ACHN (cell line): ENCODE measurements at regions not wholly inside any gene's neighbourhood (a gene's known extent, or its start where the extent isn't known, plus 50 kb on each side); places are given as distances from the start of the nearest gene placed in this dataset.

Experiments used
- DNase-seq: peaks from one replicate; pipeline ENCODE4 v3.0.0-alpha.2; 2015
- in situ Hi-C: cut with HindIII; loops from 2 replicates; pipeline ENCODE4 v1.10.0; 2017; ENCODE audit warnings: low sequenced_read_pairs, low pct_ligation_motif_present, low pct_unique_long_range_greater_than_20kb

DNA sequence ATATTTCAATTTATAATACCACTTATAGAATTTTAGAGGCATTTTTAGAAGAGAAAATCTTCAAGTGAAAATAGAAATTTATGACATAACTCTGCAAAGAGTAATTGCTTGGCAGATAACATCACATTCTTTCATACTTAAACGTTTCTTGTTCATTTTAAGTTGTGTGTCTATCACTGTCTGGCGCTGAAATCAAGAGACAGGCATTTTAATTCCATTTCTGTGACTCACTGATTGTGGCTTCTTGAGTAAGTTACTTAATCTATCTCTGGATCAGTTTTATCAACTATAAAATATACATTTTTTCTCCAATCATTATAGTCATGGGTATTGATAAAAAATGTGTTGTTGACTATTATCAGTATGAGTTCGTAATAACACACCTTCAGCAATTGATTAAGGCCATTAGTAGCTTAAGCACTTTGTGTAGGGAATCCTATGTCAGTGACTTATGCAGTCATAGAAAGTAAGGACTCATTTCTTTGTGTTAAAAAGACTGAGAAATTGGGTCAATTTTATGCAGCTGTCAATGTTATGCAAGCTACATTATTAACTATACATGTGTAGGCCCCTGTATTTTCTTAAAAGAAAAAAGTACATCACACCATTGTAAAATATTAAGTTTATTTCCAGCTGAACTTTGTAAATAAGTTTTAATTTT lies 497.3 kb downstream of the CCDC85A start:
- DNase-seq, result no peak
- in situ Hi-C loops, result no loop called here

DNA sequence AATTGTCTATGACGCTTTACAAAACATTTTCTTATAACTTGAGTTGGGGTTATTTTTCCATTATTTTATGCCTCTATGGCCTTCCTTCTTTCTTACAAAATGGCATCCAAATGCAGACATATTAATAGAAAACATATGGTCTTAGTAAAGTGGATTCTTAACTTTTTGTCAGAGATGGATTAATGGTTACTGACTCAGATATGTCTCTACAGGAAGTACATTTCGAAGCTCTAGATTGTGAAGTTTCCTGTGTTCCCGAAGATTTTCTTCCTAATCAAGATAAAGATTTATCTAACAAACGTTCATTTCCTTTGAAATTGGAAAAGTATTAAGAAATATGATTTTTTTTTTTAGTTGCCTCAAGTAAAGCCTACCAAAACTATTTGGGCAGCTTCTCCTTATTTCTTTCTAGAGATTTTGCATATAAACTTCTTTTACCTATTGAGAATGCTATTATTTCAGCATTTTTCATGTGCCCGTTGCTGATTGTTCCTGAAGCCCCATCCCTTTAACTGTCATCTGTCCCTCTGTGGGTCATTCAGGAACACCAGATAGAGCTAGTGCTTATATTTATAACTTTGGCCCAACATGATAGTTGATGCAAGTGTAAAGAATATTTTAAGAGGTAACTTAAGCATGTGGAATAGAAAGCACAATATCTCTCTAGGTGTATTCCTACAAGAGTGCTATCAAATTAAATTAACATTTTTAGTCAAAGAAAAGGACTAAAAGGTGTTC lies 498.0 kb downstream of the CCDC85A start:
- in situ Hi-C loops, result no loop called here
- no peak for DNase-seq

DNA sequence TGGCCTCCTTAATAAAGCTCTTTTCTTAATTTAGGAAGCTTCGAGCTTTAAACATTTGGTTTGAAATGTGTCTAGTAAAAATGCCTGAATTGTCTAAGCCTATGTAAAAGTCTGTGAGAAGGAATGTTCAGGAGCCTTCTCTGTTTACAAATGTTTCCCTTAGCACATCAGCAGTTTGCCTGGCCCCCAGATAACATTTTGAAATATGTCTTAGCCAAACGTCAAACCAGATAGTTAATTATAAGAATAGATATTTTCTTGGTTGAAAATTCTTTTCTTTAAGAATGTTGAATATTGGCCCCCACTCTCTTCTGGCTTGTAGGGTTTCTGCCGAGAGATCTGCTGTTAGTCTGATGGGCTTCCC lies 498.6 kb downstream of the CCDC85A start:
- in situ Hi-C loops, result no loop called here
- DNase-seq, result no peak

DNA sequence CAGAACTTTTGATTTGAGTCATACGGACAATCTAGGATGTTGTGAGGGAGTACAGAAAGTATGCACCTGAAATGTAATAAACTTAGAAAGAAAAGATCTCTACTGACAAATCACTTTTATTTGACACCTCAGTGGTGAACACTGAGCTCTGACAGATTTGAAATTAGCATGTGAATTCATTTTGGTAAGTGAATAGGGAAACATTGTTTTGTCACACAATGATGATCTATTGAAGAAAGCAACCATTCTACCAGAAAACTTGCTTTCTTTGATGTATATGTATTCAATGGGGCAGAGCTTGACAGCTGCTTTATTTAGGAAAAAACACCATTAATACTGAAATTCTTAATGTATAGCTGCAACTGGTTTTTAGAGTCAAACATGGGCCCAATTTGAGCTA lies 500.5 kb downstream of the CCDC85A start:
- DNase-seq, result no peak
- in situ Hi-C loops, result no loop called here

DNA sequence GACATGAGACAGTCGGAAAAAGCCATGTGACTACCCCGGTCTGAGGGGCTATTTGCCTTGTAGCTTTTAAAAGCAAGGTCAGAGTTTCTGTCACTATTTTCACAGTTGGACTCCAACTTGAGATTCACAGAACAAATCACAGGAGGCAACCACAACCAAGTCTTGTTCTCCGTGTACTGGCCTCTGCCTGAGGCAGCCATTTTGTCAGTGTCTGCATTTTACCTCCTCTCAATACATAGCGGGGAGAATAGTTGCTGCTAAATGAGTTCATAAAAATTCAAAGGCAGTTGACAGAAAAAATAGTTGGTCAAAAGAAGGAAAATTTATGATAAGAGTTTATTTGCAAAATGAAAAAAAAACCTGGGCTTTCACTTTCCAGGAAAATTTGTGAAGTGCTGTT lies 501.4 kb downstream of the CCDC85A start:
- in situ Hi-C loops, result no loop called here
- DNase-seq, result no peak

DNA sequence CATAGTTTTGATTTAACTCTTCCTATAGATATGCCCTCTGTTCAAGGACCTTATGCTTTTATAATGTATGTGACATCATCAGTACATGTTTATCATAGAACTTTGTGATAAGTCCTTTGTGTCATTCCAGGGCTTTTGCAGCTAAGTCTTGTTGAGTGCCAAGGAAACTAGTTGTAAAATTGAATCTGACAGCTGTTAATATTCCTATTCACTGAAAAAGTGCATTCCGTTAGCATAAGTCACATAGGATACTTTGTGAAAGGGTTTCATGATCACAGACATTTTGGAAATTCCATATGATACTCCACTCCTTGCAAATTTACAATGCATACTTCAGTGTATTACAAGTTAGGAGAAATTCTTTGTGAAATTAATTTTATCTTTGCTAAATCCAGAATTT lies 503.4 kb downstream of the CCDC85A start:
- no peak for DNase-seq

DNA sequence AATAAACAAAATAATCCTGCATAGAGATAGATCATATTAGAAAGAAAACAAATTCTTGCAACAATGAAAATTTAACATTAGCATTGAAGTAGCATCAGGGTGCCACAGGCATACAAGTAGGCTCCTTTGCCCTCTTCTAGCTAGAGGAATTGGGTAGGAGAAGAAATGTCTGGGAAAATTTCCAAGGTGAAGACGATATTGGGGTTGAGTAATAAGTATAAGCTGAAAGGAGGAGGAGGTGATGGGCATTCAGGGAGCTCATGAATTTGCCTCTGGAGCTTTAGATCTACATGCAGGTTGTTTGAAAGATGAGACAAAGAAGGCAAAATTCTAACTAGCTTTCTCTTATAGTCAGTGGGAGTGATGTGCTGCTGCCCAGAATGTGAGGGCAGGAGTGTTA lies 504.9 kb downstream of the CCDC85A start:
- no peak for DNase-seq
- in situ Hi-C loops, result no loop called here

More for the DNA sequence above, 503.4 kb downstream of the CCDC85A start:
- in situ Hi-C loops, result no loop called here

DNA sequence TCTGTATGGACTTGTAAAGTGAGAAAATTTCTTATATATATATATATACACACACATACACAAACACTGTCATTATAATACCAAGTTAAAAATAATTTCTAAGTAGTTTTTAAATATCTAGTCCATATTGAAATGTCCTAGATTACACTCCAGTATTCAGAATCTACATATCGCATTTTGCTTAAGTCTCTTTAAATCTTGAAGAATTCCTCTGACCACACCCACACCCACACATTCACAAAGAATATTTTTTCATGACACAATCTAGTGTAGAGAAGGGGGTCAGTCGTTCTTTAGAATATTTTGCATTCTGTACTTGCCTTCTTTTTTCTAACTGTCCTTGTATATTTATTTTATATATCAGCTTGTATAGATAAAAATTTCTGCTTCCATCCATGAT lies 509.7 kb downstream of the CCDC85A start:
- in situ Hi-C loops, result no loop called here
- no peak for DNase-seq

DNA sequence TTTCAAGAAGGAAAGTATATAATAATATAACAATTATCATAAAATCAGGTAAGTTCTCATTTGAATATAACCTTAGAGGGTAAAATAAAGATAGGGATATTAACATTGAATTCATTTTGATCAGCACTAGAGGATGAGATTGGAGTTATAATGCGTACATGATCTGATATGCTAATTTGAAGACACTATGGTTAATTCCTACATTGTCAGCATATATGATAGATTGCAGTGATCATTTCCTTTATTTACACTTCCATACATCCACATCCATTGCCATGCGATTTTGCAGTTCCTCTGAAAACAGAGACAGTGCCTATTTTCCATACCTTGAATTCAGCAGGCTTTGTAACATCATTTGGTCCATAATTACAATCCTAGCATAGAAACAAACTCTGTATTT lies 519.2 kb downstream of the CCDC85A start:
- in situ Hi-C loops, result no loop called here
- DNase-seq, result no peak

DNA sequence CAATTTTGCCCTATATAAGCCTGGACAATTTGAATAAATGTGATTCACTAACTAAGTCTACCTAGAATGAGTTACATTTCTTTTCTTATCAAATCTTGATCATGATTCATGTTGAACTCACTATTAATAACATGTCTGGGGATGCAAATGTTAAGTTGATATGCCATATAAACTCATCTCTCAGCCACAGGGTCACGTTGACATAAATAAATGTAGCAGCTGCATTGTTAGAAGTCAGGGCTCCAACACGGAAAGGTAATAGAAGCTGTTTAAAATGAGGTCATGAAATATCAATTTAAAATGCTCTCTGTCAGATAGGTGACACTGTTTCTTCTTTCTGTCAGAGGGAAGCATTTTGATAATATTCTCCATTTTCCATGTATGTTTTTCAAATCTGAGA lies 521.9 kb downstream of the CCDC85A start:
- in situ Hi-C loops, result no loop called here
- no peak for DNase-seq

DNA sequence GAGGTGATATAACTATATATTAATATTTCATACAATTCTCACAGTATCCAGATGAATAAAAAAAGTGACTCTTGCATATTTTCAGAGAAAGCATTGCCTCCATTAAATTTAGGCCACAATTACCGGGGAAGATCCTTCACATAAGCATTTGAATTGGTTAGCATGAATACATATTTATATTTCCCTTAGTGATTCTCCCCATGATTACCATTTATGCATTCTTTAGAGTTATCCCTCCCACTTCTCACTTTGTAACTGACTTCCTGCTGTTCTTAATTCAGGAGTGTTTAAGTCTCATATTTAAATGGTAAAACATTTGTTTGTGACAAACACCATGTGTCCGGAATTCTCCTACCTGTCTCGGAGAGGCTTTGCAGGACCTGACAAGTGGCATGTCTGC lies 523.4 kb downstream of the CCDC85A start:
- no peak for DNase-seq
- in situ Hi-C loops, result no loop called here

DNA sequence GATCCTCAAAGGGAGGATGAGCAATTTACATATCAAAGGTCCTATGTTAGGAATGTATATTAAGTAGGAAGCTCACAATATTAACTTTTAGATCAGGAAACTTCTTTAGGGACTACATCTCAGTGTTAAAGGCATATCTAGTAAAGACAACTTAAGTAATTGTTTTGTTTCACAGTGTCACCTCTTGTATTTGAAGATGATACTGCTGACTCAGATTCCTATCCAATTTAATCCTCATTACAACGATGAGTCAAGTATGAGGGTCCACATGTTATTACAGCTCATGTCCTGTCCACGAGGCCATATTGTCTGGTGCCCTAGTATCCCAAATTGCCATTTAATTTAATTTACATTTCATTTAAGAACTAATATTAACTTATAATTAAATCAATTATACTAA lies 523.9 kb downstream of the CCDC85A start:
- DNase-seq, result no peak
- in situ Hi-C loops, result no loop called here

DNA sequence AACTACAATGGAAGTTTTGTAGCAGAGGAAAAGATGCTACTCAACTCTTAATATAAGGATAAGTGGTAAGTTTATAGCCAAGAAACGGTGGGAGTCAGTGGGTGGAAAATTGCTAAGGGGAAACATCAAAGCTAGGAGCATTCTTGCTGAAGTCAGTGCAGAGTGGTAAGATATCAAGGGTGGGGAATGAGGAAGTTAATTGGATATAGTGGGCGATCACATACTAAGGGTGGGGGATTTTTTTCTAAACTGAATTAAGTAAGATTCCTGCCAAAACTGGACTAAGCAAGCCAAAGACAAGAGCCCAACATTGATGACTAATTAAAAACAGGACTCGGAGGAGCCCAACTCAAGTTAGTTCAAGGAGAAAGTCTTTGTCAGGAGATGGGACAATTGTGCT lies 525.4 kb downstream of the CCDC85A start:
- no peak for DNase-seq
- in situ Hi-C loops, result no loop called here

DNA sequence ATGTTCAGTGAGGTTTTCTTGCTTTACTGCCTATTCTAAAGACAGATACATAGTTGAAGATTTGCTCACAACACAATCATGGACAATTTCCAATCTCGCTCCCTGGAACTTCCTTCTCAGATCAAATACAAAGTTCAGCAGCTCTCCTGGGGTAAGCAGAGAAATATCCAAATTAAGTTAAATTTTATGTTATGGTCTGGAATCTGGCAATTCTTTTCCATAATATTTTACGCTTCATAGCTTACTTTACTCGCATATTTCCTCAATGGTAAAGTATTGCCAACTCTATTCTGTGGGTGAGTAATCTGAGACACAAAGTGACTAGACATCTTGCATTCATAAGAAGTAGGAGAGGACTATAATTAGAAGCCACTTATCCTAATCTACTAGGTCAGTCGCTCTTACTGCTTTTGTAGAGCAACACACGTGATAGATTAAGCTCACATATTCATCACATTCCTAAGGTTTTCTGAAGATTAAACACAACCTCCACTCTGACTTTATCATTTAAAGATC lies 529.4 kb downstream of the CCDC85A start:
- no peak for DNase-seq
- in situ Hi-C loops, result no loop called here

DNA sequence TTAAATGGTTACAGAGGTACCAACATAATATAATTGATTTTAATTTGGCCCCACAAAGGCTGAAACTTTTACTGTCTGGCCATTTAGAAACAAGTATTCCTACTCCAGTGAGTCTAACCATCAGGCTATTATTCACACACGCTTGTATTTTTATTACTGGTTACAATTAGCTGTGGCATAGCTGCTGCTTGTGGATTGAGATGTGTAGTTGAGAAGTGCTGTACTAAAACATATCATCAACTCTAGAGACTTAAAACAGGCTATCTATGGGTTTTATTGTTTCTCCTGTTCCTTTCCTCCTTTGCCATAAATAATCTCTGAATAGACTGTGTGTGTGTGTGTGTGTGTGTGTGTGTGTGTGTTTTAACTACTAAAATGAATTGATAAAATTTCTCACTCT lies 530.2 kb downstream of the CCDC85A start:
- in situ Hi-C loops, result no loop called here

DNA sequence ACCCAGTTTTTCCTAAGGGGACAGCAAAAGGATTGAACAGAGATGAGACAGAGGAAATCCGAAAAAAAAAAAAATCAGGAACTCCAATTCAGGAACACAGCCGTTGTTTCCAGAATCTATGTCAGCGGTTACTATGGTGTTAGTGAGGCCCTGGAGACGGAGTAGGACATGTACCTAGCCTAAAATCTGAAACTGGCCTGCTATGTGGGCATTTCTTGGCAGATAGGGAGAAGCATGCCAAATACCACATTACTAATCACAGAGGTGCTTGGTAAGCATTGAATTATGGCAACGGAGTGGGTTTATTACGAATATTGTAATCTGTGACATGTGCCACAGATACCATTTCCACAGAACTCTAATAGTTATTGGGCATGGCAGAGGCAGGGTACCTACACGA lies 530.6 kb downstream of the CCDC85A start:
- DNase-seq, result no peak
- in situ Hi-C loops, result no loop called here

More for the DNA sequence above, 530.2 kb downstream of the CCDC85A start:
- no peak for DNase-seq

DNA sequence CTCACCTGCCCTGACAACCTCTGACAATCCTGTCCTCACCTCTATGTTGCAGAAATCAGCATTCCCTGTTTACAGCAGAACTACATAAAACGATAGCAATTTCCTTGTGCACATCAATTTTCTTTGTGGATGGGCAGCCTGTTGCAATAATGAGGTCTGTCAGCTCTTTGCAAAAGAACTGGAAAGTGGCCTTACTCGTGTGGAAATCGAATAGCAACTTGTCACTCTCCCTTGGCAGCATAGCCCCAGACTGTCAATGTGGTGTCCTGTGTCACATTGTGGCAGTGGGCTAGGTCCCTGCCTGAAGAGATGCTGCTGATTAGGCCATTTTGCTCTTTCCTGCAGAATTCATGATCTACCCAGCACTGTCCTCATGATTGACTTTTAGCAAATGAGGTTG lies 531.9 kb downstream of the CCDC85A start:
- no peak for DNase-seq

DNA sequence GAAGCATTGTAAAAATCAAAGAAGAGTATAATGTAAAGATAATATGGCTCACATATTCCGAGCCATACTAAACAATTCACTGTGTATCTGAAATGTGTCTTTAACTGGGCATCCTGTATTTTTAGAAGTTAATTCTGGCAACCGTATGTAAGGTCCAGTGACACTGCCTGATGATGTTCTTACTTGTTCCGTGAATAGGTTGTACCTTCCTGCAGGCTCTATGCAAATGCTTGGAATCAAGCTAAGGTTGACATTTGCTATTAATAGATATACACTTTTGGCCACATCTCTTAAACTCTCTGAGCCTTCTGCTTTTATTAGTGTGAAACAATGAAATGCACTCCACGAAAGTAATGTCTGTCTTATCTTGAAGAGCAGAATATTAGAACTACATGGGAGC lies 534.6 kb downstream of the CCDC85A start:
- in situ Hi-C loops, result no loop called here
- no peak for DNase-seq

More for the DNA sequence above, 531.9 kb downstream of the CCDC85A start:
- in situ Hi-C loops, result no loop called here

DNA sequence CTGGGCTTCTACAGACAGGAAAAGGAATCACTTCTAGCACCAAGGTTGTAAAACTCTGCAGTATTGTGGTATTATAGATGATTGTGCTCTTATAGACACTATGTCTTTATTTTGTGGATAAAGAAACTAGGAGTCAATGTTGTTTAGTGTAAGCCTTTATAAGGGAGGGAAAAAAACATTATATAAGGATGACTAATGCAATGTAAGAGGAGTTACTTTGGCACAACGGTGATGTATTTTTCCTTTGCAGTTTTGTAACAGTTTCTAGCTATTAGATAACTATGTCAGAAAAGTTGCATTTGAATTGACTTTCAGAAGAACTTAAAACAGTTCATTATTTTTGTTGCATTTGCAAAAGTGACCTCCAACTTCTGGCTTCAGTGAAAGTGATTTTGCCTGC lies 545.4 kb downstream of the CCDC85A start:
- DNase-seq, result no peak
- in situ Hi-C loops, result no loop called here

DNA sequence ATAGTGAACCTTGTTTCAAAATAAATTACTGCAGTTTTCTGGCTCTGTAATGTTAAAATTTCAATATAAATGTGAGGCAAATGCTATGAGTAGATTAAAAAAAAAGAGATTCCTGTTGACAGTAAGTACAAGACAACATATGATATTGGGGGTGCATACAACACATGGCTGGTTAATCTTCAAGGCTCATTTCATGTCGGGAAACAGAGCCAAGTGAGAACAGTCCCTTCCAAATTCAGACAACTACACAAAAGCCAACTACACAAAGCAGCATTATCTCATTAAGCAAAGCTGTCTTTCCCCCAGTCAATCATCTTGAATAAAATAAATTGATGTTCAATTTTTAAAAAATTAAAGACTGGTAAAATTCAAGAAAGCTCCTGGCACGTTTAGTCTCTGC lies 549.2 kb downstream of the CCDC85A start:
- in situ Hi-C loops, result no loop called here
- no peak for DNase-seq
